CD4-positive, alpha-beta T cell treated with Interleukin-17A for 1 hour (primary cell): ENCODE measurements at regions not wholly inside any gene's neighbourhood (a gene's known extent, or its start where the extent isn't known, plus 50 kb on each side); places are given as distances from the start of the nearest gene placed in this dataset.
"Not testable (repeated sequence)": the region's sequence is repeated elsewhere in the genome, so short reads cannot be mapped to it uniquely, and the experiment has no call there.

Source experiments
- DNase-seq: peaks from one replicate; pipeline ENCODE4 v3.0.0-alpha.2; 2020

- no peak for DNase-seq
These were observed 896.4 kb downstream of the TDRD15 start for GRCh38 chr2:22020091-22020742.

DNA sequence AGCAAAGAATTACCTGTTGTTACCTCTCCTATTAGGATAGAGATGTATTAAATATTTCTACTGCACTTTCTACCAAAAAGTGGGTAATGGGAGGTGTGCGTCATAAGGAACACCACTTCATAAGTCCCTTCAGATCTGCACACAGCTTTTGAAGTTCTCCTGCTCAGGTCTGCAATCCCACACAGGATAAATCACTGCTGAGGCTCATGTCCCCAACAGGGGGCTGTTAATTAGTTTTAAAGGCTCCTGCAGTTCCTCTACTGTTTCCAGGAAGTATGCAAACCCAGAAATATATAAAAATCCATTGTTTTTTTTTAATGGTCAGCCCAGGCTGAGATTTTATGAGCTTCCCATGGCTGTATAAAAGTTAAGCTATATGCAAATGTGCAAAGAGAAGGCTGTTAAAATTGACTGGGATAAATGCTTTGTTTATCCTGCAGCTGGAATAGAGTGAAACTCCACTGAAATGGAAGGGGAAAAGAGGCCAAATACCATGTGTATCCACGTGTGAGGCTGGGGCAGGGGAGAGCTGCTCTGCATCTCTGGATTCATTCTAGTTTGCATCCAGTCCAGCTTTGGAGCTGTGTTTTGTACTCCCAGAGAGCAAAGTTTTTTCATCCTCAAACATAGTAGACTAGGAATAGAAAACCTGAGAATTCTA lies 903.7 kb downstream of the TDRD15 start:
- DNase-seq: no peak

- DNase-seq: no peak
These were observed 911.6 kb downstream of the TDRD15 start for GRCh38 chr2:22035361-22035830.

- DNase-seq: no peak
These were observed 913.5 kb downstream of the TDRD15 start for GRCh38 chr2:22037274-22037673.

GRCh38 chr2:22043784-22044183 lies 920.0 kb downstream of the TDRD15 start:
- no peak for DNase-seq

DNA sequence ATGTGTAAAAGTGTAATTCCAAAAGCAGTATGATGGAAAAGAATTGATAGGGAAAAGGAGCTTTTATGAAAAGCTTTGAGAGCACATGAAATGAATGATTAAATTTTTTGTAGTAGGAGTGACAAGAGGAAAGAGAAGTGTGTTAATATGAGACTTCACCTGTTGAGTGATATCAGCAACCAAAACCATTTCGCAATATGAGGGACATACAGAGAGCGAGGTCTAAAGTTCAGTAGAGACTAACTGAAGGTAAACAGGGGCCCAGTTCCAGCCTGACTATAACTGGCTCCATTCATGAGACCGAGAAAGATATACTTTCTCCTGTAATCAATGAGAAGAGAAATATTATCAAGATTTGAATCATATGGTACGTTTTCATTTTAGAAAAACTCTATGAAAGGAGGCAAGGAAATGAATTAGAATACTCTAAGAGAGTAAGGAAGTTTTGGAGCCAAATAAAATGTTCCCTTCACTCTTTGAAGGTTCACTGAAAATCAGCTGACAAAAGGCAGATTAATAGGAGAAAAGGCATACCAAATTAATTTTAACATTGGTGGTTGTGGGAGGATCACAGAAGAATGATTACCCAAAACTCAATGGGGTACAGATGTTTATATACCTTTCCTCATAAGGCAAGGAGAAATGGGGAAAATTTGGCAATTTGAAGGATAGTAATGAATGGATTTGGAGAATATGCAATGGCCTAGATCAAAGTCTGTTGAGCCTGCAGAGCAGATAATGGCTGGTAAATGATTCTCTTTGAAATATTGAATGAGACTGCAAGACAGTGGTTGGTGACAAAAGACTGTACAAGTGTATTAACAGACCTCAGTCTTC lies 932.2 kb downstream of the TDRD15 start:
- DNase-seq: no peak

DNA sequence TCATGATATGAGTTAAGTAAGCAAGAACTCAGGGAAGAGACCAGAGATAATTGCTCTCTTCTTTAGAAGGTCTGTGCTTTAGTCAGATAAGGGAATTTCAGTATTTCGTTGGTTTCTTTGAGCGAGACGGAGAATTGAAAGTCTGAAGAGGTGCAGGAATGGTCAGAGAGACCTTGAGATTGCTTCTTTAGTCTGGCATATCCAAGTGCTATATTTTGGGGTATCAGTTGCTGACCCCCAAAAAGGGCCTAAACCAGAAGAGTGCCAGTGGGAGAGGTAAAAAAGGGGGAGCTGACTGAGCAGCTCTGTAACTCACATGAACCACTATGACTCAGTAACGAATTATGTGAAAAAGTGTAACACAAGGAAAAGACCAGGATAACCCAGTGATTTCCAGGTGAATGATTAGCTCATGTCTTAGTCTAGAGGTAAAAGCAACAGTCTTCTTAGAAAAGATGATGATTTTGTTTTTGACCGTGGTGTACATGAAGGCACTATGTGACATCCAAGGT lies 932.9 kb downstream of the TDRD15 start:
- DNase-seq: no peak

DNA sequence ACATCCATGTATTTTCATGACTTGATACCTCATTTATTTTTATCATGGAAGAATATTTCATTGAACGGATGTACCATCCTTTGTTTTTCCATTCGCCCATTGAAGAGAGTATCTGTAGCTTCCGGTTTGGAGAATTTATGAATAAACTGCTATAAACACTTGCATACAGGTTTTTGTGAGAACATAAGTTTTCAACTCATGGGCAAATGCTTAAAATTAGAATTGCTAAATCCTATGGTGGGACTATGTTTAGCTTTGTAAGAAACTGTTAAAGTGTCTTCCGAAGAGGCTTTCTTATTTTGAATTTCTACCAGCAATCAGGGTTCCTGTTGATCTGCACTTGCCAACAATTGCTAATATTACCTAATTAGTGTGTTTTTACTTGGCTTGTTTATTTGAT lies 938.9 kb downstream of the TDRD15 start:
- no peak for DNase-seq

- no peak for DNase-seq
These were observed 952.7 kb downstream of the TDRD15 start for GRCh38 chr2:22076454-22076853.

GRCh38 chr2:22078701-22079100 lies 954.9 kb downstream of the TDRD15 start:
- no peak for DNase-seq

DNA sequence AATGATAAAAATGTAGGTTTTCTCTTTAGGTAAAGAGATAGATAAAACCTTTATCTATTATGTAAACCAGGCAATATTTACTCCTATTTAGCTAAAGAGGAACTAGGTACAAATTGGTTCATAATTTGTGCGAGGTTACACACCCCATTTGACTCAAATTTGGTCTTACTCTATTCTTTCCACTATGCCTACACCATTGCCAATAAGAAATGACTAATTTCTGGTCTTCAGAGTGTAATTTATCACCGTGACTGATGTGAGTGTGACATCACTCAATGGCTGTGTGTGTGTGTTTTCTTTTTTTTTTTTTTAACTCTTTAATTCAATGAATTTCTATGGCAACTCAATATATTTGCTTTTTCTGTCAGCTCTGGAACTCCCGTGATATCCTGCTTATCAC lies 955.8 kb downstream of the TDRD15 start:
- no peak for DNase-seq

DNA sequence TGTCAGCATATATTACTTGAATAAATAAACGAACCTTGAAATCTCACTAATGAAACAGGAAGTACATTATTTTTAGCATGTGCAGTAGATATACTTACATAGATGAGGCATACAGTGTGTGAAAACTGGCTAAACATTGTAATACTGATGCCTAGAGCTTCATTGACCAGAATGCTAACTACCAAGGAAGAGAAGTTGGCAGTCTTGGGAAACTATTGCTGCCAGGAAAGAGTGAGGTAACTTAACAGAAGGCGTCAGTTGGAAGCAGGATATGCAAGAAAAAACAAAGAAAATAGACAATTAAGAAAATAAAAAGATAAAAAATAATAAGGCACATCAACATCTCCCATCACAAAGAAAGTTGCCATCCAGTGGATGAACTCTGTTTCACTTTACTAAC lies 963.0 kb downstream of the TDRD15 start:
- no peak for DNase-seq

DNA sequence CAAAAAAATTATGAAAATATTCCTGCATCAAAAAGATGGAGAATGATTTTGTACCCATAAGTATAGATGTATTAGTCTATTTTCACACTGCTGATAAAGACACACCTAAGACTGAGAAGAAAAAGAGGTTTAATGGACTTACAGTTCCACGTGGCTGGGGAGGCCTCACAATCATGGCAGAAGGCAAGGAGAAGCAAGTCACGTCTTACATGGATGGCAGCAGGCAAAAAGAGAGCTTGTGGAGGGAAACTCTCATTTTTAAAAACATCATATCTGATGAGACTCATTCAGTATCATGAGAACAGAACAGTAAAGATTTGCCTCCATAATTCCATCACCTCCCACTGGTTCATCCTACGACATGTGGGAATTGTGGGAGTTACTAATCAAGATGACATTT lies 979.8 kb downstream of the TDRD15 start:
- DNase-seq: not testable (repeated sequence)

- no peak for DNase-seq
These were observed 986.5 kb downstream of the TDRD15 start for GRCh38 chr2:22110244-22110651.

GRCh38 chr2:22124003-22124402 lies 1000.2 kb downstream of the TDRD15 start:
- no peak for DNase-seq

DNA sequence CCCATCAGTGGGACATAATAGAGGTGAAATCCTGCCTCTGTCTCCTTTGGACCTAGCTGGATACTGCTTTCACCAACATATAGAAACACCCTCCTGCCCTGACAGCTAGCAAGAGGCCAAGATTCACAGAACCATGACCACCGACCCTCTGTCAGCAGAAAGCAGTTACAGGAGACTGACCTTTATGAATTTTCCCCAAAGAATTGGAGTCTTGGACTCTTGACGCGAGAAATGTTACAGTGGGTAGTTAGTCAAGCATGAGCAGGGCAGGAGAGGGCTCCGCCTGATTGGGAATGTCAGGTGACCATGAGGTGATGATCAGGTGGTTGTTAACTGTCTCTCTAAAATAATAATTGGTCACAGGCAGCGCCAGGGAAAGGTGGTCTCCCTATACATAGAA lies 1002.3 kb downstream of the TDRD15 start:
- DNase-seq: no peak

DNA sequence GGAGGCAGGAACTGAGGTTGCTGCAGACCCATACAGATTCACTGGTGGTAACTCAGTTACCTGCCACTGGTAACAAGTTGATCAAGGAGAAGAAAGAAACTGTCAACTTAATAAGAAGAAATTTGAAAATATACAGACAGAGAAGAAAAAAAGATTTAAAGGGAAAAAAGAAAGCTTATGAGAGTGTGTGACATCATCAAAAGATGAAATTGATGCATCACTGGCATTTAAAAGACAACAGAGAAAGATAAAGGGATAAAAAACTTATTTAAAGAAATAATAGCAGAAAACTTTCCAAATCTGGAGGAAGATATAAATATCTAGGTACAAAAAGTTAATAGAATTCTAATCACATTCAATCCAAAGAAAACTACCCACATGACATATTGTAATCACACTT lies 1003.2 kb downstream of the TDRD15 start:
- no peak for DNase-seq

- DNase-seq: no peak
These were observed 1010.7 kb downstream of the TDRD15 start for GRCh38 chr2:22134421-22134820.

DNA sequence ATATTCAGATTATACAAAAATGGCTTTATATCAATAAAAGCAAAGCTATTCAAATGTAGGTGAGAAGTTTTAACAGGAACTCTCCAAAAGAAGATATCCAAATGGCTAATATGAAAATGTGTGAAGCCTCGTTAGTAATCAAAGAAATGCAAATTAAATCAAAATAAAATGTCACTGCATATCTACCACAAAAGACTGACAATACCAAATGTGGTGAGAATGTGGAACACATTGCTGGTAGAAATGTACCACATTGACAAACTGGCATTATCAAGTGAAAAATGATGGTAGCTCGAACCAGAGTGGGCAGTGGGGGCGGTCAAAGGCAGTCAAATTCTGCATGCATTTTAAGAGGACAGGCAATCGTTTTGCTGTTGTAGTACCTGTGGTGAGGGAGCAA lies 1012.7 kb downstream of the TDRD15 start:
- DNase-seq: no peak

DNA sequence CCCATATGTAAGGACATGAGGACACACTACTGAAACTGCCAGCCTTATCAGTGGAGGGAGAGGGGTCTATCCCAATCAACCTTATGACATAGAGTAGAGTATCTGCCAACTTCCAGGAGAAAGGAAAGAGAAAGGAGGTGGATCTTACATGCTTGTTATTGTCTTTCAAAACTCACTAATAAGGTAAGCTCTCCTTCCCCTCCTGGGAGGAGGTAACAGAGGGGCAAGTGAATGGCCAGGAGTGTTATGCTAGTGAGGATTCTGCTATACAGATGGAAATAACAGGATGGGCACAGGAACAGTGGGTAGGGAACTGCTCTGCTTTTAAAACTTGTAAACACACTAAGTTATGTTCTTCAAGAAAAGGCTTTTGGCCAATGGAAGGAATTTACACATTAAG lies 1020.1 kb downstream of the TDRD15 start:
- no peak for DNase-seq

GRCh38 chr2:22153931-22154613 lies 1030.3 kb downstream of the TDRD15 start:
- no peak for DNase-seq

DNA sequence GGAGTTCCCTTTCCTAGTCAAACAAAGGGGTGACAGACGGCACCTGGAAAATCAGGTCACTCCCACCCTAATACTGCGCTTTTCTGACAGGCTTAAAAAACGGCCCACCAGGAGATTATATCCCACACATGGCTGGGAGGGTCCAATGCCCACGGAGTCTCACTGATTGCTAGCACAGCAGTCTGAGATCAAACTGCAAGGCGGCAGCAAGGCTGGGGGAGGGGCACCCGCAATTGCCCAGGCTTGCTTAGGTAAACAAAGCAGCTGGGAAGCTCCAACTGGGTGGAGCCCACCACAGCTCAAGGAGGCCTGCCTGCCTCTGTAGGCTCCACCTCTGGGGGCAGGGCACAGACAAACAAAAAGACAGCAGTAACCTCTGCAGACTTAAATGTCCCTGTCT lies 1032.9 kb downstream of the TDRD15 start:
- not testable (repeated sequence) for DNase-seq

- no peak for DNase-seq
These were observed 1043.5 kb downstream of the TDRD15 start for GRCh38 chr2:22167256-22167655.
